Activated T-cell treated with anti-CD3 and anti-CD28 coated beads, Interleukin-2, amount 50 U/mL, for 4 hours (primary cell): ENCODE measurements at regions not wholly inside any gene's neighbourhood (a gene's known extent, or its start where the extent isn't known, plus 50 kb on each side); places are given as distances from the start of the nearest gene placed in this dataset.
A peak's percentile ranks its signal among the peaks of the same experiment; 100 is the strongest.

Experiments used
- ATAC-seq, 2 donors: fragments of 200-7000 bp; cut with Tn5 transposase; one replicate each; pipeline ENCODE4 v1.10.0; 2021
- DNase-seq: peaks from one replicate; pipeline ENCODE4 v3.0.0-alpha.2; 2020
- H3K27me3 Mint-ChIP-seq: one replicate; pipeline ENCODE4 v1.8.0; 2021; ENCODE audit warnings: low read depth, mixed read lengths
- H3K36me3 Mint-ChIP-seq: one replicate; pipeline ENCODE4 v1.8.0; 2022; ENCODE audit warnings: mixed read lengths; ENCODE audit not compliant: insufficient read depth
- H3K4me1 Mint-ChIP-seq: one replicate; pipeline ENCODE4 v1.8.0; 2021; ENCODE audit warnings: low read depth, mixed read lengths
- H3K4me3 Mint-ChIP-seq: one replicate; pipeline ENCODE4 v1.8.0; 2021; ENCODE audit warnings: mild to moderate bottlenecking, moderate library complexity, mixed read lengths
- H3K9me3 Mint-ChIP-seq: one replicate; pipeline ENCODE4 v1.8.0; 2021; ENCODE audit warnings: mixed read lengths

DNA sequence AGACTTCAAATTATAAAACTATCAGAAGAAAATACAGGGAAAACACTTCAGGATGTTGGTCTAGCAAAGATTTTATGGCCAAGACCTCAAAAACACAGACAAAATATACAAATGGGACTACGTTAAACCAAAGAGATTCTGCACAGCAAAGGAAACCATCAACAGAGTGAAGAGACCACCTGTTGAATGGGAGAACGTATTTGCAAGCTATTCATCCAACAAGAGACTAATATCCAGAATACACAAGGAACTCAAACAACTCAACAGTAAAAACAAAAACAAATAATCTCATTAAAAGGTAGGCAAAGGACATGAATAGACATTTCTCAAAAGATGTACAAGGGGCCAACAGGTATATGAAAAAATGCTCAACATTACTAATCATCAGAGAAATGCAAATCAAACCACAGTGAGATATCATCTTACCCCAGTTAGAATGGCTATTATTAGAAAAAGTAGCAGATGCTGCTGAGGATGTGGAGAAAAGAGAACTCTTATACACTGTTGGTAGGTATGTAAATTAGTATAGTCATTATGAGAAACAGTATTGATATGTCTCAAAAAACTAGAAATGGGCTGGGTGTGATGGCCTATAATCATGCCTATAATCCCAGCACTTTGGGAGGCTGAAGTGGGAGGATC is 112.6 kb downstream of the LRIG2 start:
- H3K27me3 Mint-ChIP-seq: peaks cover 10% of the 10 kb centered on the region
- peak; percentile 35 to 40 for ATAC-seq
- no peak for DNase-seq
- no peaks in the 10 kb centered on the region for H3K4me1 Mint-ChIP-seq
- no peak overlapping the region for H3K4me3 Mint-ChIP-seq
- H3K36me3 Mint-ChIP-seq: no peaks in the 10 kb centered on the region
- peaks cover 7% of the 10 kb centered on the region for H3K9me3 Mint-ChIP-seq

DNA sequence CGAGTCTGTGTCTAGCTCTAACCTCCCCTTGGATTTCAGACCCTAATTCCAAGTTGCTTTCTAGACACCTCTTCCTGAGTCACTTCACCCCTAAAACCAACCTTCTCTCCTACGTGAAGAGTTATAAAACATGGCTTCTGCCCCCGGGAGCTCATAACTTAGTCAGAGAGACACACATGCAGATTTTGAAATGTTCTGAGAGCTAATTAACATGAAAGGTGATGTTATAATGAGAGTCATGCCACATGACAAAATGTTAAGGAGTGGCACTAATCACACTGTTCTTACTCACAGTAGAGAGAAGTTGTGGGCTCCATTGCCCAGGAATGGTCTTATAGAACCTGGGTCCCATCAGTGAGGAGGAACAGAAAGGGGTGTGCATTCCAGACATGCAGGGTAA is 117.1 kb downstream of the LRIG2 start:
- Mint-ChIP-seq H3K27me3 (peaks cover 17% of the 10 kb centered on the region), H3K9me3 (peaks cover 6% of the 10 kb centered on the region), H3K36me3 (no peaks in the 10 kb centered on the region), H3K4me3 (no peak overlapping the region), H3K4me1 (no peaks in the 10 kb centered on the region)
- no peak for DNase-seq
- ATAC-seq: no peak

- no peak for ATAC-seq
- Mint-ChIP-seq H3K4me1 (no peaks in the 10 kb centered on the region), H3K9me3 (peaks cover 6% of the 10 kb centered on the region), H3K36me3 (no peaks in the 10 kb centered on the region), H3K4me3 (no peak overlapping the region), H3K27me3 (peaks cover 18% of the 10 kb centered on the region)
- DNase-seq: no peak
Observed at GRCh38 chr1:113190930-113191329, 117.9 kb downstream of the LRIG2 start.

DNA sequence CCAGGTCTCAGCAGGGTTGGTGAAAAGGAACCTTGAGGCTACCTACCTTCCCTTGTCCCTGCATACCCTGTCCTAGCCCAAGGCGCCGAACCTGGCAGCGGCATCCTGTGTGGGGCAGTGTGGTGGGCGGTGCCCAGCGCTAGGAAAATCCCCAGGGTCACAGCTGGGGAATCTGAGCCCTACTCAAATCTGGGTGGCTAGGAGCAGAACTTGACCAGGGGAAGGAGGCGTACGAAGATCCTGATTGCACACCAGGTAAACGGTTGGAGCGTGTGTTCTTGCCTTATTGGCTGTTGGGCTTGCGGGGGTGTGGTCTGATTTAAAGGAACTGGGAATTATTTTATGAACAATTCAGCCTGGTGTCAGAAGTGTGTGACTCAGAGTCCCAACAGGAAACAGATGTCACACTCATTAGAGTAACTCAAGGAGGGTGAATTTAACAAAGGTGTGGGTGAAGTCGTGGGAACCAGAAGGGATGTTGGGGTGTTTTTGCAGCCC is 118.6 kb downstream of the LRIG2 start:
- ATAC-seq: no peak
- Mint-ChIP-seq H3K4me1 (no peaks in the 10 kb centered on the region), H3K27me3 (peaks cover 21% of the 10 kb centered on the region)

DNA sequence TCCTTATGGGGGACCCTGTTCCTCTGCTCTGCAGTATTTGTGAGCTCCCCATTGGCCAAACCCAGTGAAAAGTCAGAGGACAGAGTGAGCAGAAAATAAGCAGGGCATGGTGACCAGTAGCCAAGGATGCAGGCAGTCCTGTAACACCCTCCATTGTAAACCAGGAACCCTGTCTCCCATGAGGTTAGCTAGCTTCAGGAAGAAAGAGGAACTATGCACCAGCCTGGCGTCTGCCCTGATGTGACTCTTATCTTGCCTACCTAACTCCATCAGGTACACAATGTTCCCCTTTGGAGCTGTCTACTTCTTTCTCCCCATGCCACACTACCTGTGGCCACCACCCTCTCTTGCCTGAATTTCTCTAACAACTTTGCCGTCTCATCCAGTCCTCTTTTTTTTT is 119.2 kb downstream of the LRIG2 start:
- Mint-ChIP-seq H3K27me3 (peaks cover 21% of the 10 kb centered on the region), H3K36me3 (no peaks in the 10 kb centered on the region), H3K4me1 (no peaks in the 10 kb centered on the region), H3K9me3 (peaks cover 4% of the 10 kb centered on the region), H3K4me3 (no peak overlapping the region)
- DNase-seq: no peak
- ATAC-seq: no peak

More for the DNA sequence above, 118.6 kb downstream of the LRIG2 start:
- H3K4me3 Mint-ChIP-seq: no peak overlapping the region
- peaks cover 4% of the 10 kb centered on the region for H3K9me3 Mint-ChIP-seq
- H3K36me3 Mint-ChIP-seq: no peaks in the 10 kb centered on the region
- DNase-seq: no peak

- Mint-ChIP-seq H3K9me3 (peaks cover 4% of the 10 kb centered on the region), H3K36me3 (no peaks in the 10 kb centered on the region), H3K4me1 (no peaks in the 10 kb centered on the region), H3K4me3 (no peak overlapping the region), H3K27me3 (peaks cover 21% of the 10 kb centered on the region)
- no peak for ATAC-seq
- no peak for DNase-seq
Observed at GRCh38 chr1:113192980-113193379, 120.0 kb downstream of the LRIG2 start.

- Mint-ChIP-seq H3K27me3 (peaks cover 15% of the 10 kb centered on the region), H3K4me1 (no peaks in the 10 kb centered on the region), H3K9me3 (peaks cover 4% of the 10 kb centered on the region), H3K36me3 (no peaks in the 10 kb centered on the region), H3K4me3 (no peak overlapping the region)
- DNase-seq: no peak
- ATAC-seq: no peak
Observed at GRCh38 chr1:113194846-113195830, 122.1 kb downstream of the LRIG2 start.

GRCh38 chr1:113197719-113198330 is 124.8 kb downstream of the LRIG2 start:
- ATAC-seq: no peak
- Mint-ChIP-seq H3K4me1 (no peaks in the 10 kb centered on the region), H3K36me3 (no peaks in the 10 kb centered on the region), H3K4me3 (no peak overlapping the region), H3K27me3 (peaks cover 8% of the 10 kb centered on the region), H3K9me3 (peaks cover 3% of the 10 kb centered on the region)
- no peak for DNase-seq

- Mint-ChIP-seq H3K9me3 (no peaks in the 10 kb centered on the region), H3K4me1 (no peaks in the 10 kb centered on the region), H3K27me3 (peaks cover 7% of the 10 kb centered on the region), H3K4me3 (no peak overlapping the region), H3K36me3 (no peaks in the 10 kb centered on the region)
- DNase-seq (no peak), ATAC-seq (no peak)
Observed at GRCh38 chr1:113198806-113199205, 125.8 kb downstream of the LRIG2 start.

- Mint-ChIP-seq H3K9me3 (no peaks in the 10 kb centered on the region), H3K36me3 (no peaks in the 10 kb centered on the region), H3K4me1 (no peaks in the 10 kb centered on the region), H3K27me3 (peaks cover 13% of the 10 kb centered on the region), H3K4me3 (no peak overlapping the region)
- ATAC-seq (no peak), DNase-seq (no peak)
Observed at GRCh38 chr1:113199760-113200455, 126.9 kb downstream of the LRIG2 start.

DNA sequence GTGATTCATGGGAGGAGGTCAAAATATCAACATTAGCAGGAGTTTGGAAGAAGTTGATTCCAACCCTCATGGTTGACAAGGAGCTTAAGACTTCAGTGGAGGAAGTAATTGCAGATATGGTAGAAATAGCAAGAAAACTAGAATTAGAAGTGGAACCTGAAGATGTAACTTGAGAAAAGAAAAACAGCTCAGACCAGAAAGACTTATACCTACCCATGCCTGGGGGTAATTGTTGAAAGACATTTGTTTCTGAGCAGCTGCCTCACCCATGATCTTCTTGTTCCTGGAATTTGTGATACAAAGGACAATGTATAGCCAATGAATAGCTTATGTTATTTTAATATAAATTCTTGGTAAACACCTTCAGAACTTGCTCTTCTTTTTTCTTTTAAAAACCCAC is 128.6 kb downstream of the LRIG2 start:
- Mint-ChIP-seq H3K36me3 (no peaks in the 10 kb centered on the region), H3K9me3 (no peaks in the 10 kb centered on the region), H3K27me3 (peaks cover 9% of the 10 kb centered on the region), H3K4me1 (no peaks in the 10 kb centered on the region), H3K4me3 (no peak overlapping the region)
- ATAC-seq (no peak), DNase-seq (no peak)

- Mint-ChIP-seq H3K4me1 (peaks cover 2% of the 10 kb centered on the region), H3K27me3 (peaks cover 27% of the 10 kb centered on the region), H3K9me3 (no peaks in the 10 kb centered on the region), H3K4me3 (no peak overlapping the region), H3K36me3 (no peaks in the 10 kb centered on the region)
- ATAC-seq (no peak), DNase-seq (no peak)
Observed at GRCh38 chr1:113205980-113206766, 133.2 kb downstream of the LRIG2 start.

DNA sequence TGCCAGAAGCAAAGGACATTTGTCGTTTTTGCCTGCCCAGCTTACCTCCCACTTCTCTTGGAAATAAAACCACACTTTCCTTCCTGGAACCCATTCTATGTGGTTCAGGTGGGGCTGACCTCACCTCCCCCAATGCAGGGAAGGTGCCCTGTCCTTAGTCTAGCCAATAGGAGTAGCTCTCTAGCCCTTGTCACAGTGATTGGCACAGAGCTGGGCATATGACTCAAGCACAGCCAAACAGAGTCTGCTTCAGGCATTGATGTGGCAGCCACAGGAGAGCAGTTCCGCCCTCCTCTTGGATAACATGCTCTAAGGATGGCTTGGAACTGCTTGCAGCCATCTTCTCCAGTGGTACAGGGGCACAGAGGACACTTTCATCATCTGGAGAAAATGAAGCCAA is 134.0 kb downstream of the LRIG2 start:
- H3K36me3 Mint-ChIP-seq: no peaks in the 10 kb centered on the region
- H3K4me3 Mint-ChIP-seq: no peak overlapping the region
- no peak for ATAC-seq
- no peak for DNase-seq
- peaks cover 2% of the 10 kb centered on the region for H3K4me1 Mint-ChIP-seq
- H3K9me3 Mint-ChIP-seq: no peaks in the 10 kb centered on the region
- H3K27me3 Mint-ChIP-seq: peaks cover 33% of the 10 kb centered on the region
